ELR (cell line): ENCODE measurements at regions not wholly inside any gene's neighbourhood (a gene's known extent, or its start where the extent isn't known, plus 50 kb on each side); places are given as distances from the start of the nearest gene placed in this dataset.
A peak's percentile ranks its signal among the peaks of the same experiment; 100 is the strongest.
"Not testable (repeated sequence)": the region's sequence is repeated elsewhere in the genome, so short reads cannot be mapped to it uniquely, and the experiment has no call there.

ENCODE experiments used
- DNase-seq: peaks from one replicate; pipeline ENCODE4 v3.0.0-alpha.2; 2015; ENCODE audit warnings: low read depth

DNA sequence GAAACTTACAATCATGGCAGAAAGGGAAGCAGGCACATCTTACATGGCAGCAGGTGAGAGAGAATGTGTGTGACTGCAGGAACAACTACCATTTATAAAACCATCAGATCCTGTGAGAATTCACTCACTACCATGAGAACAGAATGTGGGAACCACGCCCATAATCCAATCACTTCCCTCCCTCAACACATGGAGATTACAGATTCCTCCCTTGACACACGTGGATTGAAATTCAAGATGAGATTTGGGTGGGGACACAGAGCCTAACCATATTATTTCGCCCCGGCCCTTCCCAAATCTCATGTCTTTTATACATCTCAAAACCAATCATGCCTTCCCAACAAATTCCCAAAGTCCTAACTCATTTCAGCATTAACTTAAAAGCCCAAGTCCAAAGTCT lies 203.6 kb downstream of the C12orf75 start:
- DNase-seq, result no peak

DNA sequence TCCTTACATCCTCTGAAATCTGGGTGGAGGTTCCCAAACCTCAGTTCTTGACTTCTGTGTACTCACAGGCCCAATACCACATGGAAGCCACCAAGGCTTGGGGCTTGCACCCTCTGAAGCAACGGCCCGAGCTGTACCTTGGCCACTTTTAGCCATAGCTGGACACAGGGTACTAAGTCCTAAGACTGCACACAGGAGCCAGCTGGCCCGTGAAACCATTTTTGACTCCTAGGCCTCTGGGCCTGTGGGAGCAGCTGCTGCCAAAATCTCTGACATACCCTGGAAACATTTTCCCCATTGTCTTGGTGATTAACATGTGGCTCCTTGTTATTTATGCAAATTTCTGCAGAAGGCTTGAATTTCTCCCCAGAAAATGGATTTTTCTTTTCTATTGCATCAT lies 204.5 kb downstream of the C12orf75 start:
- not testable (repeated sequence) for DNase-seq

DNA sequence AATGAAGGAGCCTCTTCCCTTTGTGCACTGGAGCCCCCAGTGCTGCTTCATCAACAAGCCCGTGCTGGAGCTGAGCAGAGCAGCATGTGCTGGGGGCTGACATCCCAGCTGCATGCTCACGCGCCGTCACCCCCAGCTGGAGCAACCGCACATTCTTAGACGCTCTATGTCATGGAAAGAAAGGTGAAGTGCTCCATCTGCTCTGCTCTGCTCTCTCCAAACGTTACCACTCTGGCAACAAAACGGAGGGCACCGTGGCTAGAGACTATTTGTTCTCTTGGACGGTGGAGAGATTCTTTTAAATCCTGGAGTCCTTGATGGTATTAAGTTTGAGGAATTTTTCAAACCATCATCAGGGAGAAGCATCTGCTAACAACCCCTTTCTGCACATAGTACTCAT lies 208.4 kb downstream of the C12orf75 start:
- no peak for DNase-seq

DNA sequence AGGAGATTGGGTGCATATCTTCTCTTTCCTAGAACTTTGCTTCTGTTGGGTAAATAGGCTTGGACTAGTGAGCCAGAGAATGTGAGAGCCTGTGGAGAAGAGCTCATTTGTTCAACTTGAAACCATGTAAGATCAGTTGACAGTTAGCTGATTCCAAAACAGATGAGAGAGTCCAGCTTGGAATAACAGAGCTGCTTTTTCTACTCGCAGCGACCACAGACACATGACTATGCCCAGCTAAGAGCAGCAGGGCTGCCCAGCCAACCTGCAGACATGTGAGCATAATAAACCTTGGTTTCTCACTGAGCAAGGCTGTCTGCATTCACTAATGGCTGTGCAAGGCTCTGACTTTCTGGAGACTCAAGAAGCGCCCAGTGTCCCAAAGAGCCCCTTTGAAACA lies 209.2 kb downstream of the C12orf75 start:
- no peak for DNase-seq

DNA sequence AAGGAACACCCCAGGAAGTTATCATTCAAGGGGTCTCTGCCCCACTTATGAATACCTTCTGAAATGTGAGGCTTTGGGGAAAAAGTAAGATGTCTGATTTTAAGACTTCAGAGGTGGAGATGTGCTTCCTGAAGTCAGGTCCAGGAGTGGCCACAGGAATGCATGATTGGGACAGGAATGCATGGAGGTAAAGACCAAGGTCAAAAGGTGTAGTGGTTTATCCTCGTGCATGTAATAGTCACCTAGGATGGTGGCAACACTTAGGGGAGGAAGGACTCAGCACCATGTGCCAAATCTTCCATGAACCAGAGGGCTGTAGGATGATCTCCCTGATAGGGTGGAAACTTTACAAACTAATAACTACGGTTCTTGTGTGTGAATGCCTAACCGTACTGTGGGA lies 217.3 kb downstream of the C12orf75 start:
- DNase-seq, result no peak

DNA sequence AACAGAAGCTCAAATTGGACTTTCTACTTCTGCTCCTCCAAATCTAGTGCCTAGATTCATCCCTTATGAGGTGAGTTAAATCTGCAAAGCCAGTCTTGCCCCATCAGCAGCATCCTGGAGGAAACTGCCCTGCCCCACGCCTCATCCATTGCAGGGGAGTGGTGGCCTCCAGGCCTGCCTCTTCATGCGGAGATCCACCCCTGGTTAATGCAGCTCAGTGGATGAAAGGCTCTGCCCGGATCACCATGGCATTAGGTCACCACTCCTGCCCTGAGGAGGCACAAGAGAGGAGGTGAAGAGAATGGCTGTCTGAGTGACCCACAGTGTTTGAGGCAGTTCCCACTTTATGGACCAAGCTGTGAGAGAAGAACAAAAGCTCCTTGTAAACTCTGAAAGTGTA lies 218.1 kb downstream of the C12orf75 start:
- DNase-seq, result no peak

DNA sequence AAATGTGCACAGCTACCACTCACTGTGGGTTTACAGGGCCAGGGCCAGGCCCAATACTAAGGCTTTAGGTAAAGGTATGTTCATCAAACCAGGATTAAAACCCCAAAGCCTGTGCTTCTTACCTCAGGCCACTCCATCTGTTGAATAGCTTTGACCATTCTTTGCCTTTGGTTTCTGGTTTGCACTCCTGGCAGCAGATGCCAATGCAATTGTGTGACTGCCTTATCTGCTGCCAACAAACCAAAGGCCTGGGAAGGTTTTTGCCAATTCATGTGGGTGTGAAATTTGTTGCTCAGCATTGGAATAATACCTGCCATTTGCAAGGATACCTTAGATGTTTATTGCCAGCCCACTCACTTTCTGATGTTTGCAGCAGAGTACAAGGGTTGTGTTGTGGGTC lies 221.6 kb downstream of the C12orf75 start:
- DNase-seq, result no peak

DNA sequence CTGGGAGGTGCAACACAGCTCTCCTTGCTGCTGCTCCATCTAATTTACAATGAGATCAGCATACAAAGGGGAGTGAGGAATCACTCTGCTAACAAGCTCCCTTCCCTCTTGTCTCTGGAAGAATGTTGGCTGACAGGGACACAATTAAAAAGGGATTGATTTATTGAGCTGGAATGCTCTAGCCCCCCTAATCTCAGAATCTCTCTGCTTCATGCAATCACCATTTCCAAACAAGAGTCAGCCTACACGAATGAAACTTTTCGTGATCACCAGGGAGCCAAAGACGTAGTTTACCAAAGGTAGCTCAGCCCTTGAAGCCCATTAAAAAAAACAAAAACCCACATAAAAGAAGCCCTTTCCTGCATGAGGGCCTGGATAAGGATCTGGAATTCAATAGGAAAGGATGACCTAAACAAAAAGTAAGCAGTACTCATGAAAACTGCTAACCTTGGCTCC lies 223.8 kb downstream of the C12orf75 start:
- DNase-seq, result no peak

DNA sequence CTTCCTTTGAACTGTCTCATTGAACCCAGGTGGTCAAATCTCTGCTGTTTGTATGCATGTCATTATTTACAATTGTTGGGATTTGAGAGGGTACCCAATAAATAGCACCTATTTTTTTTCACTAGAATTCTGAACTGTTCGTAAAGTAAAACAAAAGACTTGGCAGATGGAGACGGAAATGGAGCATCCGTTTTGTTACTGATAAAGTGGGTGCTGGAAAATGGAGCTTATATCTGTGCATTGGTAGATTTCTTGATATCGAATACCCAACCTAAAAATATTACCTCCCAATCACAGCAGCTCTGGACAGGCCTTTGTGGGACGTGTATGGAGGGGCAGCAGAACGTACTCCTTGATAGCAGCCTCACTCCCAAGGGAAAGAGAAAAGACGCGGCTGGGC lies 224.4 kb downstream of the C12orf75 start:
- DNase-seq, result no peak

DNA sequence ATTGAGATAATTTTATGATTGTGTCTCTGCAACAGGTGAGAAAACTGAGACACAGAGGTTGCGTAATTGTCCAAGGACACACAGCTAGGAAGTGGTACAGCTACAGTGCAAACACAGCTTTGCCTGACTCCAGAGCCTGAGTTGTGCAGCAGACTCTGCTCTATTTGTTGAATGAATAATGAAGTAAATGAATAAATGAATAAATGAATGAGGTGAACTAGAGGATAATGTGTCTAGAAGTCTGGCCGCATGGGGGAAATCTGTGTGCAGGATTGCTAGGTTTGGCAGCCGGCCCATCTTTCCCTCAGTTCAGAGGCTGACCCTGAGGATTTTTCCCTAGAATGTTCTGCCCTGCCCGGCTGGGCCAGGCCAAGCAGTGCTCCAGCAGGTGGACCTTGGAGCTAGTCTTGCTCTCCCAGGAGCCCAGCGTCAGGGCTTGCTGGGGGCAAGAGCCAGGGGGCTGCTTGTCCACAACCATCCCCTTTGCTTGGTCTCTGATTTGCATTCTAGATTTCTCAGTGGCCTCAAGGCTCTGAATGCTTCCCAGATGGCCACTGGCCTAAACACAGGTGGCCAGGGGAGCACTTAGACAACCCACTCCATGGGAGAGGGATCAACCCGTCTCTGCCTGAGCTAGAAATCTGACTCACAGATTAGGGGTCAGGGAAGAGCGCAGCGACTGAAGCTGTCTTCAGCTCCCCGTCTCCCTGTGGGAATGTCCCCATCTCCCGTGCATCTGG lies 225.2 kb downstream of the C12orf75 start:
- no peak for DNase-seq

DNA sequence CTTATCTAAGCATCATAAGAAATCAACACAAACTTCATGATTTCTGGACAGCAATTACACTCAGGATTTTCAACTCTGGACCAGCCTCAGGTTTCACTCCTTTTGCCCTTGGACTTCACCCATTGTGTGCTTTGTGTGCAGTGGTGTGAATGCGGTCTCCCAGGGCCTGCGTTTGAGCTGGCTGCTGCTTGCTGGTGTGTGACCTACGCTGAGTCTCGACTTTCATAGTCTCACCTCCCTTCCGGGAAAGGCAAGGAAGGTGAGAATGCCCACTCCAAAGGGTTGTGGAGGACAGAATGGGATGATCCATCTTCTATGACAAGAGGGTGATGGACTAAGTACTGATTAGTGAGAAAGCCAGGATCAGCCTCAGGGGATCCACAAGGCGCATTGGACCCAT lies 228.8 kb downstream of the C12orf75 start:
- DNase-seq, result no peak

DNA sequence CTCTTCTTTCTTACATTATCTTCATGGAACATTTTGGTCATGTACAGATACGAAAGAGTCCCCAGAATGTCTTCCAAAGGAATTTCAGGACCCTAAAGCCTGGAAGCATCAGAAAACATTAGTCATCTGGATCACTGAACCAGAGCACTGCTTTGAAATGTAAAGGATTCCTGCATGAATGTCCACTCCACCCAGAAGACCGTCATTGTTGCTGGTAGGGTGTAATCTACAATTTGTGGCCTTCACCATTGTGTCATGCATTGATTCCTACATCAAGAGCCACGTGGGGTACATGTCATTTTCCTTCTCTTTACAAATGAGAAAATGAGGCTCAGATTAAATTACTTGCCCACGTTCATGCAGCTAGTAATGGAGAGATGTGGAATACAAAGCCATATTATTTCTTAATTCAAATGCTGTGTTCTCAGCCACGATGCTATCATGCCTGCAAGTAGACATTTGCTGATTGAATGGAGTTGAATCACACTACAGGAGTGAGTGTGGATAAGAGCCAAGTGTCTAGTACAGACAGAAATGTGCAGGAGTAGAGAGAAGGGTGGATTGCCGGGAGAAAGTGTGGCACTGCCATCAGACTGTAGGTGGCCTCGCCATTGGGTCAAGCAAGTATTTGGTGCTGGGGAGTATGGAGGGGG lies 231.2 kb downstream of the C12orf75 start:
- DNase-seq, result no peak

DNA sequence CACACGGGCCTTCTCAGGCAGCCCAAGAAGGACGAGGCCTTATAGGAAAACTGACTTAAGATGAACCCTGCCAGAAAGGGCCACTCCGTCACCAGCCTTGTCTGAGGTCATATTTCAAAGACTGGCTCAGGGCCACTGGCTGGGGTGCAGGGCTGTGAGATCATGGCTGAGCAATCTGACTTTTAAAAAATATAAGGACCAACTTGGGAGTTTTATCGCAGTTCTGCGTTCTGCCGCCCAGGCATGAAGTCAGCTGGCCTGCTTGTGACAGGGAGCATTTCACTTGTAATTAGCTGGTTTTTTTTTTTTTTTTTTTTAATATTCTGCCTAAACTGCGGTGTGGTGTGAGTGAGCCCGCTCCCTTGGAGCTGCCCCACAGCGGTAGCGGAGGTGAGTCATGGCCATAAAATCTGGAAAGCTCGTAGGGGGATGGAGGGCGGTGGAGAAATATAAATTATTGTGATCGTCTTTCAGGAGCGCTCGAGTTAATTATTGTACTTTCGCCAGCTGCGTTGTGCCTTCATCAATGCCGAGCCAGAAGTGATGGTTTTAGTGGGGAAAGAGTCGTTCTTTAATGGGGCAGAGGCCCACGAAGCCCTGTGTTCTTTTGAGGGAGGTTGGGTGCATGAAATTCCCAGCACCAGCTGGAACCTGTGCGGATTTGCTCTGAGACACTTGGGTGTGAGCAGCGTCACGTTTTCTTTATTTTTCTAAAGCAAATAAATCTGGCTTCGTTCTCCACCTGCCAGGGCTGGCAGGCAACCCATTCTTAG lies 231.9 kb downstream of the C12orf75 start:
- DNase-seq, result peak; percentile 44

DNA sequence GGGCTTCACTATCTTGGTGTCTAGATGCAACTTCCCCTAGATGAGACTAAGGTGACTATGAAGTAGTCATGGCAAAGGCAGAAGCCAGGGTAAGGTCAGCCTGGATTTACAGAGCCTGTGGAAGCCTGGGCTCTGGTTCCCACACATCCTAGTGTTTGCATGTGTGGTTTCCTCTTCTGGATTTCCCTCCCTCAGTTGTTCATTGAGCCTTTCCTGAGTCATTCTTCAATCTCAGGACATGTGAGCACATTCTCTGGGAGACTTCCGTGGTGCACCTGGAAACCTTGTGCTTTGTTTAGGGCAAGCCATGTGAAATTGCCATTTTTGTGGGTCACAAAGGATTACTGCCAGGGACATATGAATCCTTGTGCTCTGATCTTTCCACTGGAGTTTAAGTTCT lies 236.6 kb downstream of the C12orf75 start:
- no peak for DNase-seq

DNA sequence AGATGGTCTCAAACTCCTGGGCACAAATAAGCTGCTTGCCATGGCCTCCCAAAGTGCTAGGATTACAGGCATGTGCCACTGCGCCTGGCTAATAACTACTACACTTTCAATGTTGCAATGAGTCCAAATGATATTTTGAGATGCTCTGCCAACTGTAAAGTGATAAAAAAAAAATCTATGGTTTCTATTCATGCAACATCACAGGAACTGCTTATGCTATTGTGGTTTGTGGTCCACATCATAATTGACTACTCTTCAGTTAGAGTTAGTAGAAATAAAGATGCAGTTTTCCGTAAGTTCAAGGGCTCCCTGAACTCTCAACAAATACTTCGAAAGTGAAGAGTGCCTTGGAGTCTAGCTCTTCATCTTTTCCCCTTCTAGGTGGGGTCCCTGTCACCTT lies 239.4 kb downstream of the C12orf75 start:
- no peak for DNase-seq

DNA sequence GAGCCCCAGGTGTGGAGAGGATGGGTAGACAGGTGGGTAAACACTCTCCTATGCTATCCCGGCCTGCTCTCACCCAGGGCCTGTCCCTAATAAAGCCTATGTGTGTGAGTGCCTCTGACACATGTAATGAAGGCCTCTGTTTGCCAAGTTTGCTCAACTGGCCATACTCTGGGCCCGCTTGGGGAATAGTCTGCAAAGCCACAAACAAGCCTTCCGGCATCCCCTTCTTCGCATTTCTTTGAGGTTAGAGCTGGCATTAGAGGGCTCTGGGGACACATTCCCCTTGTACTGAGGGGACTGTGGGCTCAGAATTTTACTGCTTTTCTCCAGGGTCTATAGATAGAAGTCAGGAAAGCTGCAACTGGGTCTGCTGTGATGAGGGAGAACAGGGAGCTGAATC lies 240.5 kb downstream of the C12orf75 start:
- no peak for DNase-seq

DNA sequence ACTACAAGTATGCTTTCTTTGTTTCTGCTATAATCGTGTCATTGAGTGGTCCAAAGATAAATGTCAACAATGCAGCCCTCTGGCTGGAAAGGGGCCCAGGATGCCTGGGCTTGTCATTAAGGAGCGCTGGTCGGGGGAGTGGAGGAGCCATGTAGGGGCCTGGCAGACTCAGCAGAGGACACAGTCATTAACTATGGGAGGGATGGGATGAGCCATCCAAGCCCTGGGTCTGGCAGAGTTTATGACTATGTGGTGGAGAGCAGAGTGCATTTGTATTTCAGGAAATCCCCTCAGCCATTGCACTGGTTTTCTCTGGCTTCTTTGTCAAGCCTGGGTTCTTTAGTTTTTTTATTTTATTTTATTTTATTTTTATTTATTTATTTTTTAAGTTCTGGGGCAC lies 243.1 kb downstream of the C12orf75 start:
- no peak for DNase-seq

DNA sequence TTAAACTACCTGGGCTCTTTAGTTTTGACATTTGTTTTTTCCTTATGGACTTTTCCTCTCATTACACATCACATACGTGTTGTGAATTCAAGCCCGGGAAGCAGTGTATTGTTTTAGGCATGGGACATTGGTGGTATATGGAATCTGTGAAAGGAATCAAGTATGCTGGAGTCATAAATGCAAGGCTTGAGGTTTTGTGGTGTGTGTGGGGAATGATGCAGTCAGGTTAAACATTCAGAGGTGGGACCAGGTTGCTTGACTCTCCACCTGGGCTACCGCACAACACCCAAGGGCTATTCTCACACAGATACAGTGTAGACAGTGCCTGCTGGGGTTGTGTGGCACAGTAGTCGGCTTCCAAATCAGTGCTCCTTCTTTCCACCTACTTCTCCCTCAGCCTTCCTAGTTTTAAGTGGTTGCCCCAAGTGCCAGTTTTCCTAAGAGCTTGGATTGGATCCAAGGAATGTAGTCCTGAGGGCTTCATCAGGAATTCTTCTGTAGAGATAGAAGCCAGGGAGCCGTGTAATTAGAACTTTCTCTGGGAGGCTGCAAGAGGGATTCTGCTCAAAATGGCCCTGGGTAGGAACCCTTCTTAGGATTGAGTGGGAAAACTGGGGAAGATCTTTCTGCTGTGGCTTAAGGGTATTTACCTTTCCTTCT lies 243.7 kb downstream of the C12orf75 start:
- DNase-seq, result no peak

DNA sequence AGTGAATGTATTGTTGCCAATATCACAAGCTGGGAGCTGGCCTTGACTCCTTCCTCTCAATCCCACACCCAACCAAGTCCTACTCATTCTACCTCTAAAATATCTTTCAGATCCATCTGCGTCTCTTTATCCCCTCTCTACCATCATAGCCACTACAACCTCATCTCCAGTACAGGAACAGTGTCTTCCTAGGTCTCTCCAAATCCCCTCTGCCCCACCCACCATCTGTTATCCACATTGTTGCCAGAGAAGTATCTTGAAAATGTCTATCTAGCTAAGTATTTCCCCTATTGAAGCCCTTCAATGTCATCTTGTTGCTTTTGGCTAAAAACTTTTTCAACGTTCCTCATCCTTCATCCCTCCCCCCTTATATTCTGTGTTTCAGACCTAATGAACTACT lies 244.7 kb downstream of the C12orf75 start:
- no peak for DNase-seq

DNA sequence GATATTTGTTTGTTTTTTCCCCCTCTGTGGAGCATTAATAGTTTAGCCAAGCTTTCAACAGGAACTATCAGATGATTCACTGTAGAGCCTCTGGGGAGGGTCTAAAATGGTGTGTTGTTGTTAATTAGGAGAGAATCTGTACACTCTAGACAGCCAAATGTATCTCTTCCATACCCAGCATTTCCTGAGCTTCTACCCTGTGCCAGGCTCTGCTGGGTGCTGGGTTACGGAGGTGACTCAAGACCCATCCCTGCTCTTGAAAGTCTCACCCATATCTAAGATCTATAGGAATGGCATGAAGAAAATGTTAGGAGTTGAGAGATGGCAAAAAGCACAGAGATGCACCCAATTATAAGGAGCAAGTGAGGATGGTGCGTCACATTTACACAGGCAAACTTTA lies 245.8 kb downstream of the C12orf75 start:
- no peak for DNase-seq

DNA sequence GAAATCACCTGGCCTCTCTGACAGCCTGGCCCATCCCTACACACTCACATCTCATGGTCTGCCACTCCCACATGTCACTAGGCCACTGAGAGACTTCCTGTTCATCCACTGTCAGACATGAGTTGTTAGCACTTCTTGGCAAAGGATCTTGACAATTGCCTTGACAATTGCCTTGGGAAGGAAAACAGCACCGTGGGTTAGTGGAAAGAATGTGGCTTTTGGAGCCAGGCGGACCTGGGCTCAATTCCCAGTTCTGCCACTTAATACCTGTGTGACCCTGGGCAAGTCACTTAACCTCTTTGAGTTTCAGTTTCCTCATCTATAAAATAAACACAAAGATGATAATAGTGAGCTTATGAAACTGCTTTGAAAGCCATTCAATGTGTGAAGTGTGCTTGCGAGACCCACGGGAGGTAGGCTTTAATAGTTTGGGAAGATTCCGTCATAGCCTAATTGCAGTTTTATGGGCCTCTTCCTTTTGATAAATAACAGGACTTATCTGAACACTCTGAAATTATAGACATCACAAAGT lies 250.4 kb downstream of the C12orf75 start:
- no peak for DNase-seq

DNA sequence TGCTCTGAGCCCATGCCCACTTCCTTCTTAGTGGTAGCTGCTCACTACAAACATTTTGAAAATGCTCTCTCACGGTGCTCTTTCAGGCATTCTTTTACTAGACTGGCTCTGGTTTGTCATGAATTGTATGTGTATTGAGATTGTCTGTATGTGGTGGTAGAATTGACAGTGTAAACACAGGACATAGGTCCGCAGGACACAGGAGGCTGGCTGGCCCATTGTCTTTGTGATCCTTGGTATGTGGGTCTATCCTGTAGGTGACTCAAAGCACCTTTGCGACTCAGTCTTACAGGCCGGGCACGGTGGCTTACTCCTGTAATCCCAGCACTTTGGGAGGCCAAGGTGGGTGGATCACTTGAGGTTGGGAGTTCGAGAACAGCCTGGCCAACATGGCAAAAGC lies 250.9 kb downstream of the C12orf75 start:
- DNase-seq, result no peak
